MCF 10A (cell line): ENCODE measurements at regions not wholly inside any gene's neighbourhood (a gene's known extent, or its start where the extent isn't known, plus 50 kb on each side); places are given as distances from the start of the nearest gene placed in this dataset.
"Not testable (repeated sequence)": the region's sequence is repeated elsewhere in the genome, so short reads cannot be mapped to it uniquely, and the experiment has no call there.

ENCODE experiments used
- BruUV-seq: library from RNA; stranded (reverse); fragments of 400-500 nt; replicated peaks from 2 replicates; lab custom pipeline; 2021; lab: Mats Ljungman, UMichigan
- CTCF ChIA-PET: fragments of 300-600 bp; sonication (Branson Sonifier 250); formaldehyde crosslinking; extraction: SDS; loops from one replicate; lab custom pipeline; 2021; ENCODE audit warnings: antibody characterized with exemption, inconsistent platforms; lab: Yijun Ruan, JAX
- POLR2A ChIA-PET: fragments of 300-600, 350-650 bp; sonication (Branson Sonifier 250); formaldehyde crosslinking; extraction: SDS; loops from one replicate; lab custom pipeline; 2020; ENCODE audit warnings: antibody characterized with exemption, inconsistent platforms; lab: Yijun Ruan, JAX
- DNase-seq: peaks from one replicate; pipeline ENCODE4 v3.0.0-alpha.2; 2018; ENCODE audit not compliant: unreplicated experiment
- H3K27ac Mint-ChIP-seq: one replicate; pipeline ENCODE4 v1.8.0; 2022; ENCODE audit warnings: mild to moderate bottlenecking, low read depth, mixed read lengths; ENCODE audit not compliant: unreplicated experiment
- H3K27me3 Mint-ChIP-seq: one replicate; pipeline ENCODE4 v1.8.0; 2022; ENCODE audit warnings: mixed read lengths; ENCODE audit not compliant: insufficient read depth, unreplicated experiment
- H3K36me3 Mint-ChIP-seq: one replicate; pipeline ENCODE4 v1.8.0; 2022; ENCODE audit warnings: mild to moderate bottlenecking, moderate library complexity, mixed read lengths; ENCODE audit not compliant: insufficient read depth, unreplicated experiment
- H3K4me1 Mint-ChIP-seq: one replicate; pipeline ENCODE4 v1.8.0; 2022; ENCODE audit warnings: mixed read lengths; ENCODE audit not compliant: insufficient read depth, unreplicated experiment
- H3K4me3 Mint-ChIP-seq: one replicate; pipeline ENCODE4 v1.8.0; 2022; ENCODE audit warnings: mild to moderate bottlenecking, moderate library complexity, mixed read lengths; ENCODE audit not compliant: unreplicated experiment
- H3K9me3 Mint-ChIP-seq: one replicate; pipeline ENCODE4 v1.8.0; 2022; ENCODE audit warnings: mixed read lengths; ENCODE audit not compliant: unreplicated experiment
- intact Hi-C: fragments of 100-400 bp; cut with micrococcal nuclease; formaldehyde crosslinking; loops from 2 replicates; pipeline ENCODE4 v1.14.1; 2022
- TF ChIP-seq, protein P1 (sequence below): fragments of 200-600 bp; IDR thresholded peaks from one replicate; pipeline ENCODE4 v1.8.0; 2022; ENCODE audit warnings: antibody characterized with exemption, mild to moderate bottlenecking; ENCODE audit not compliant: unreplicated experiment

- no peak for DNase-seq
- TF ChIP-seq, protein P1, sequence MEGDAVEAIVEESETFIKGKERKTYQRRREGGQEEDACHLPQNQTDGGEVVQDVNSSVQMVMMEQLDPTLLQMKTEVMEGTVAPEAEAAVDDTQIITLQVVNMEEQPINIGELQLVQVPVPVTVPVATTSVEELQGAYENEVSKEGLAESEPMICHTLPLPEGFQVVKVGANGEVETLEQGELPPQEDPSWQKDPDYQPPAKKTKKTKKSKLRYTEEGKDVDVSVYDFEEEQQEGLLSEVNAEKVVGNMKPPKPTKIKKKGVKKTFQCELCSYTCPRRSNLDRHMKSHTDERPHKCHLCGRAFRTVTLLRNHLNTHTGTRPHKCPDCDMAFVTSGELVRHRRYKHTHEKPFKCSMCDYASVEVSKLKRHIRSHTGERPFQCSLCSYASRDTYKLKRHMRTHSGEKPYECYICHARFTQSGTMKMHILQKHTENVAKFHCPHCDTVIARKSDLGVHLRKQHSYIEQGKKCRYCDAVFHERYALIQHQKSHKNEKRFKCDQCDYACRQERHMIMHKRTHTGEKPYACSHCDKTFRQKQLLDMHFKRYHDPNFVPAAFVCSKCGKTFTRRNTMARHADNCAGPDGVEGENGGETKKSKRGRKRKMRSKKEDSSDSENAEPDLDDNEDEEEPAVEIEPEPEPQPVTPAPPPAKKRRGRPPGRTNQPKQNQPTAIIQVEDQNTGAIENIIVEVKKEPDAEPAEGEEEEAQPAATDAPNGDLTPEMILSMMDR, result no peak
- POLR2A ChIA-PET, result no interaction called here
- BruUV-seq, result no TSS peak
- Mint-ChIP-seq H3K27ac (no peak overlapping the region), H3K9me3 (peaks cover 12% of the 10 kb centered on the region), H3K36me3 (no peaks in the 10 kb centered on the region), H3K4me1 (no peaks in the 10 kb centered on the region), H3K4me3 (no peak overlapping the region), H3K27me3 (no peaks in the 10 kb centered on the region)
- CTCF ChIA-PET, result no interaction called here
- intact Hi-C loops, result no loop called here
Observed at GRCh38 chr11:13193613-13194012, 84.0 kb upstream of the BMAL1 start.

GRCh38 chr11:13197374-13197773 lies 80.2 kb upstream of the BMAL1 start:
- H3K4me3 Mint-ChIP-seq, H3K27me3 Mint-ChIP-seq, H3K4me1 Mint-ChIP-seq, BruUV-seq, DNase-seq, H3K36me3 Mint-ChIP-seq, H3K27ac Mint-ChIP-seq, intact Hi-C loops, H3K9me3 Mint-ChIP-seq: not testable (repeated sequence)
- CTCF ChIA-PET, result interaction anchor here (0.7 to 1.8 kb wide), 7 partner anchors 13 to 878 kb away, joined by 3 to 10 read pairs (median 3); no protein-coding TSS in a partner anchor
- POLR2A ChIA-PET, result interaction anchor here (0.6 to 0.7 kb wide), 2 partner anchors 17 to 175 kb away, joined by 3 read pairs; no protein-coding TSS in a partner anchor

- intact Hi-C loops, result loop anchor here (5.0 kb wide), 1 partner anchor 873 kb away; no protein-coding TSS in a partner anchor
- TF ChIP-seq, protein P1, result no peak
- ChIA-PET POLR2A (no interaction called here), CTCF (interaction anchor here (1.3 to 14.0 kb wide), 2 partner anchors 131 to 138 kb away, joined by 3 to 311 read pairs; no protein-coding TSS in a partner anchor)
- Mint-ChIP-seq H3K4me3 (no peak overlapping the region), H3K36me3 (no peaks in the 10 kb centered on the region), H3K9me3 (no peaks in the 10 kb centered on the region), H3K4me1 (peaks cover 14% of the 10 kb centered on the region), H3K27me3 (no peaks in the 10 kb centered on the region), H3K27ac (no peak overlapping the region)
- DNase-seq, result no peak
- no TSS peak for BruUV-seq
Observed at GRCh38 chr11:13205486-13205885, 72.1 kb upstream of the BMAL1 start.

- Mint-ChIP-seq H3K36me3 (no peaks in the 10 kb centered on the region), H3K4me3 (no peak overlapping the region), H3K27me3 (no peaks in the 10 kb centered on the region), H3K9me3 (no peaks in the 10 kb centered on the region), H3K4me1 (peaks cover 14% of the 10 kb centered on the region), H3K27ac (no peak overlapping the region)
- ChIA-PET POLR2A (no interaction called here), CTCF (interaction anchor here (0.6 to 14.0 kb wide), 5 partner anchors 131 to 916 kb away, joined by 3 to 311 read pairs (median 3); no protein-coding TSS in a partner anchor)
- no peak for DNase-seq
- intact Hi-C loops, result loop anchor here (5.0 kb wide), 1 partner anchor 874 kb away; no protein-coding TSS in a partner anchor
- no TSS peak for BruUV-seq
- TF ChIP-seq, protein P1, result no peak
Observed at GRCh38 chr11:13206086-13206640, 71.4 kb upstream of the BMAL1 start.
